ENCODE measurements at regions not wholly inside any gene's neighbourhood (a gene's known extent, or its start where the extent isn't known, plus 50 kb on each side); places are given as distances from the start of the nearest gene placed in this dataset.
A peak's percentile ranks its signal among the peaks of the same experiment; 100 is the strongest.

DNA sequence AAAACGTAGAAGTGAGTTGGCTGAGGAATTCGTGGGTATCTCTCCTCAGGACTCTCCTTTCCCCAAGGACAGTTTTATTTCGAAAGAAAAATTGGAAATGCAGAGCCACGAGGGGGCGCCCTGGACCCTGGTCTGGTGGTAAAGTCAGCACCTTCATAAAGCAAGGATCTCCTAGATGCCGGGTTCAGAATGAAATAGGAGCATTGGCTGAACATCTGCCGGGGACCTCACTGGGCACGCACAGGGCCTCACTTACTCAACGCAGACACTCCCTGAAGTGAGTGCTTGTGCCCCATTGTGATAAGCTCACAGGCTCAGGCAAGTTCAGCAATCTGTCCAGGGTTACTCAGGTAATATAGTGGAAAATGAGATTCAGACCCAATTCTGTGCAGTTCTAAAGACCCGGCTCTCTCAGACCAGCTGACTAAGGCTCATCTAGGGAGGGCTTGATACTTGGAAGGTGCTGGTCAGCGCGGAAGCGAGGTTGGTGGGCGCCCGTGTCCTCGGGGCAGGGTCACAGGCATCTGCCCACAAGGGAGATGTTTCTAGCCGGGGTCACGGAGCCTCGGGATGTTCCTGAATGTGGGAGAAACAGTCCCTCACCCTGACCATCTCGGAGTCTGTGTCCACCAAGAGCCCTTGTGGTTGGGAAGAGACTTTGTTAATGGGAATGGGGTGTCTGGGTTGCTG, 55.7 kb upstream of the ETV3 start:
- peak; percentile 70 for ATAC-seq
- no peak for TF ChIP-seq GLIS3 (CRISPR knock-in tag; IDR thresholded peaks at IDR 0.05)
- TF ChIP-seq RARB (CRISPR knock-in tag; IDR thresholded peaks at IDR 0.05) = no peak
- TF ChIP-seq ZNF70 (CRISPR knock-in tag; IDR thresholded peaks at IDR 0.05) = no peak
- no peak for TF ChIP-seq ZC3H10 (CRISPR knock-in tag; IDR thresholded peaks at IDR 0.05)
- TF ChIP-seq CSDC2 (CRISPR knock-in tag; IDR thresholded peaks at IDR 0.05) = no peak
- TF ChIP-seq, protein P1, sequence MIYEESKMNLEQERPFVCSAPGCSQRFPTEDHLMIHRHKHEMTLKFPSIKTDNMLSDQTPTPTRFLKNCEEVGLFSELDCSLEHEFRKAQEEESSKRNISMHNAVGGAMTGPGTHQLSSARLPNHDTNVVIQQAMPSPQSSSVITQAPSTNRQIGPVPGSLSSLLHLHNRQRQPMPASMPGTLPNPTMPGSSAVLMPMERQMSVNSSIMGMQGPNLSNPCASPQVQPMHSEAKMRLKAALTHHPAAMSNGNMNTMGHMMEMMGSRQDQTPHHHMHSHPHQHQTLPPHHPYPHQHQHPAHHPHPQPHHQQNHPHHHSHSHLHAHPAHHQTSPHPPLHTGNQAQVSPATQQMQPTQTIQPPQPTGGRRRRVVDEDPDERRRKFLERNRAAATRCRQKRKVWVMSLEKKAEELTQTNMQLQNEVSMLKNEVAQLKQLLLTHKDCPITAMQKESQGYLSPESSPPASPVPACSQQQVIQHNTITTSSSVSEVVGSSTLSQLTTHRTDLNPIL (CRISPR knock-in tag; IDR thresholded peaks at IDR 0.05; ENCODE audit: low read depth) = no peak
- no peak for TF ChIP-seq TOX (CRISPR knock-in tag; IDR thresholded peaks at IDR 0.05; ENCODE audit: borderline replicate concordance)
- no peak for TF ChIP-seq ZNF565 (CRISPR knock-in tag; conservative IDR thresholded peaks at IDR 0.05; ENCODE audit: low read depth)
- no peak for TF ChIP-seq ISL1 (CRISPR knock-in tag; IDR thresholded peaks at IDR 0.05)
- TF ChIP-seq, protein P2, sequence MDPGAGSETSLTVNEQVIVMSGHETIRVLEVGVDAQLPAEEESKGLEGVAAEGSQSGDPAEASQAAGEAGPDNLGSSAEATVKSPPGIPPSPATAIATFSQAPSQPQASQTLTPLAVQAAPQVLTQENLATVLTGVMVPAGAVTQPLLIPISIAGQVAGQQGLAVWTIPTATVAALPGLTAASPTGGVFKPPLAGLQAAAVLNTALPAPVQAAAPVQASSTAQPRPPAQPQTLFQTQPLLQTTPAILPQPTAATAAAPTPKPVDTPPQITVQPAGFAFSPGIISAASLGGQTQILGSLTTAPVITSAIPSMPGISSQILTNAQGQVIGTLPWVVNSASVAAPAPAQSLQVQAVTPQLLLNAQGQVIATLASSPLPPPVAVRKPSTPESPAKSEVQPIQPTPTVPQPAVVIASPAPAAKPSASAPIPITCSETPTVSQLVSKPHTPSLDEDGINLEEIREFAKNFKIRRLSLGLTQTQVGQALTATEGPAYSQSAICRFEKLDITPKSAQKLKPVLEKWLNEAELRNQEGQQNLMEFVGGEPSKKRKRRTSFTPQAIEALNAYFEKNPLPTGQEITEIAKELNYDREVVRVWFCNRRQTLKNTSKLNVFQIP (CRISPR knock-in tag; IDR thresholded peaks at IDR 0.05; ENCODE audit: borderline replicate concordance, low read depth) = no peak
- TF ChIP-seq BACH2 (CRISPR knock-in tag; IDR thresholded peaks at IDR 0.05; ENCODE audit: borderline replicate concordance) = no peak
- no peak for TF ChIP-seq ZNF8 (CRISPR knock-in tag; IDR thresholded peaks at IDR 0.05)
- TF ChIP-seq SNAI2 (CRISPR knock-in tag; IDR thresholded peaks at IDR 0.05) = no peak
- no peak for TF ChIP-seq PPARA (CRISPR knock-in tag; IDR thresholded peaks at IDR 0.05; ENCODE audit: borderline replicate concordance)

DNA sequence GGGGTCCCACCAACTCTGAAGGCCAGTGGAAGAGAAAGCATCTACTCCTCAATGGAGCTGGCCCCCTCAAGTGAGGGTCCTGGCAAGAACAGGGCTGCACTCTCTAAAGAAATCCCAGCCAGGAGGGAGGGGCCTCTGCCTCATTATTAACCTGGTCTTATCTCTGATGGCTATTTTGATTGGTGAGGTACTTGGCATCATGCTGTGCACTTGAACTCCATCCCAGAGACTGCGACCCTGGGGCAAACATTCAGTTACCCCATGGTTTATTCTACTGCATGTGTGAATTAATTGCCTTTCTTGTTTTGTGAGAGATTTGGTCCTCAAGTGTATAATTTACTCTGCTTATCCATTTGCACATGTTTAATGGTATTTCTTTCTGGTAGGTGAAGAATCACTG, 55.0 kb upstream of the ETV3 start:
- ATAC-seq = no peak

More for the DNA sequence above, 55.0 kb upstream of the ETV3 start:
- TF ChIP-seq, protein P1 (CRISPR knock-in tag; IDR thresholded peaks at IDR 0.05; ENCODE audit: low read depth) = no peak
- TF ChIP-seq ISL1 (CRISPR knock-in tag; IDR thresholded peaks at IDR 0.05) (no peak), CSDC2 (CRISPR knock-in tag; IDR thresholded peaks at IDR 0.05) (no peak), ESRRG (CRISPR knock-in tag; IDR thresholded peaks at IDR 0.05) (no peak), GLIS3 (CRISPR knock-in tag; IDR thresholded peaks at IDR 0.05) (no peak), ZFP30 (CRISPR knock-in tag; IDR thresholded peaks at IDR 0.05) (no peak), ZNF70 (CRISPR knock-in tag; IDR thresholded peaks at IDR 0.05) (no peak), ARNTL (CRISPR knock-in tag; IDR thresholded peaks at IDR 0.05; ENCODE audit: borderline replicate concordance, low read depth) (no peak), SNAI2 (CRISPR knock-in tag; IDR thresholded peaks at IDR 0.05) (no peak), TCF4 (CRISPR knock-in tag; IDR thresholded peaks at IDR 0.05; ENCODE audit: borderline replicate concordance) (no peak), BACH2 (CRISPR knock-in tag; IDR thresholded peaks at IDR 0.05; ENCODE audit: borderline replicate concordance) (no peak), RARB (CRISPR knock-in tag; IDR thresholded peaks at IDR 0.05) (no peak), ZFP3 (CRISPR knock-in tag; IDR thresholded peaks at IDR 0.05) (no peak), OSR1 (CRISPR knock-in tag; IDR thresholded peaks at IDR 0.05) (no peak), PPARA (CRISPR knock-in tag; IDR thresholded peaks at IDR 0.05; ENCODE audit: borderline replicate concordance) (no peak), TOX (CRISPR knock-in tag; IDR thresholded peaks at IDR 0.05; ENCODE audit: borderline replicate concordance) (no peak)
- TF ChIP-seq, protein P3, sequence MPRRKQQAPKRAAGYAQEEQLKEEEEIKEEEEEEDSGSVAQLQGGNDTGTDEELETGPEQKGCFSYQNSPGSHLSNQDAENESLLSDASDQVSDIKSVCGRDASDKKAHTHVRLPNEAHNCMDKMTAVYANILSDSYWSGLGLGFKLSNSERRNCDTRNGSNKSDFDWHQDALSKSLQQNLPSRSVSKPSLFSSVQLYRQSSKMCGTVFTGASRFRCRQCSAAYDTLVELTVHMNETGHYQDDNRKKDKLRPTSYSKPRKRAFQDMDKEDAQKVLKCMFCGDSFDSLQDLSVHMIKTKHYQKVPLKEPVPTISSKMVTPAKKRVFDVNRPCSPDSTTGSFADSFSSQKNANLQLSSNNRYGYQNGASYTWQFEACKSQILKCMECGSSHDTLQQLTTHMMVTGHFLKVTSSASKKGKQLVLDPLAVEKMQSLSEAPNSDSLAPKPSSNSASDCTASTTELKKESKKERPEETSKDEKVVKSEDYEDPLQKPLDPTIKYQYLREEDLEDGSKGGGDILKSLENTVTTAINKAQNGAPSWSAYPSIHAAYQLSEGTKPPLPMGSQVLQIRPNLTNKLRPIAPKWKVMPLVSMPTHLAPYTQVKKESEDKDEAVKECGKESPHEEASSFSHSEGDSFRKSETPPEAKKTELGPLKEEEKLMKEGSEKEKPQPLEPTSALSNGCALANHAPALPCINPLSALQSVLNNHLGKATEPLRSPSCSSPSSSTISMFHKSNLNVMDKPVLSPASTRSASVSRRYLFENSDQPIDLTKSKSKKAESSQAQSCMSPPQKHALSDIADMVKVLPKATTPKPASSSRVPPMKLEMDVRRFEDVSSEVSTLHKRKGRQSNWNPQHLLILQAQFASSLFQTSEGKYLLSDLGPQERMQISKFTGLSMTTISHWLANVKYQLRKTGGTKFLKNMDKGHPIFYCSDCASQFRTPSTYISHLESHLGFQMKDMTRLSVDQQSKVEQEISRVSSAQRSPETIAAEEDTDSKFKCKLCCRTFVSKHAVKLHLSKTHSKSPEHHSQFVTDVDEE (CRISPR knock-in tag; IDR thresholded peaks at IDR 0.05) = no peak
- TF ChIP-seq, protein P4, sequence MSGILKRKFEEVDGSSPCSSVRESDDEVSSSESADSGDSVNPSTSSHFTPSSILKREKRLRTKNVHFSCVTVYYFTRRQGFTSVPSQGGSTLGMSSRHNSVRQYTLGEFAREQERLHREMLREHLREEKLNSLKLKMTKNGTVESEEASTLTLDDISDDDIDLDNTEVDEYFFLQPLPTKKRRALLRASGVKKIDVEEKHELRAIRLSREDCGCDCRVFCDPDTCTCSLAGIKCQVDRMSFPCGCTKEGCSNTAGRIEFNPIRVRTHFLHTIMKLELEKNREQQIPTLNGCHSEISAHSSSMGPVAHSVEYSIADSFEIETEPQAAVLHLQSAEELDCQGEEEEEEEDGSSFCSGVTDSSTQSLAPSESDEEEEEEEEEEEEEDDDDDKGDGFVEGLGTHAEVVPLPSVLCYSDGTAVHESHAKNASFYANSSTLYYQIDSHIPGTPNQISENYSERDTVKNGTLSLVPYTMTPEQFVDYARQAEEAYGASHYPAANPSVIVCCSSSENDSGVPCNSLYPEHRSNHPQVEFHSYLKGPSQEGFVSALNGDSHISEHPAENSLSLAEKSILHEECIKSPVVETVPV (CRISPR knock-in tag; IDR thresholded peaks at IDR 0.05) = no peak
- TF ChIP-seq, protein P5, sequence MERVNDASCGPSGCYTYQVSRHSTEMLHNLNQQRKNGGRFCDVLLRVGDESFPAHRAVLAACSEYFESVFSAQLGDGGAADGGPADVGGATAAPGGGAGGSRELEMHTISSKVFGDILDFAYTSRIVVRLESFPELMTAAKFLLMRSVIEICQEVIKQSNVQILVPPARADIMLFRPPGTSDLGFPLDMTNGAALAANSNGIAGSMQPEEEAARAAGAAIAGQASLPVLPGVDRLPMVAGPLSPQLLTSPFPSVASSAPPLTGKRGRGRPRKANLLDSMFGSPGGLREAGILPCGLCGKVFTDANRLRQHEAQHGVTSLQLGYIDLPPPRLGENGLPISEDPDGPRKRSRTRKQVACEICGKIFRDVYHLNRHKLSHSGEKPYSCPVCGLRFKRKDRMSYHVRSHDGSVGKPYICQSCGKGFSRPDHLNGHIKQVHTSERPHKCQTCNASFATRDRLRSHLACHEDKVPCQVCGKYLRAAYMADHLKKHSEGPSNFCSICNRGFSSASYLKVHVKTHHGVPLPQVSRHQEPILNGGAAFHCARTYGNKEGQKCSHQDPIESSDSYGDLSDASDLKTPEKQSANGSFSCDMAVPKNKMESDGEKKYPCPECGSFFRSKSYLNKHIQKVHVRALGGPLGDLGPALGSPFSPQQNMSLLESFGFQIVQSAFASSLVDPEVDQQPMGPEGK (CRISPR knock-in tag; IDR thresholded peaks at IDR 0.05; ENCODE audit: borderline replicate concordance) = no peak

Measured in SK-N-SH treated with all-trans-retinoic acid at 6 μM for 48 hours (cell line).